Effector memory CD8-positive, alpha-beta T cell (primary cell): ENCODE measurements at regions not wholly inside any gene's neighbourhood (a gene's known extent, or its start where the extent isn't known, plus 50 kb on each side); places are given as distances from the start of the nearest gene placed in this dataset.
"Not testable (repeated sequence)": the region's sequence is repeated elsewhere in the genome, so short reads cannot be mapped to it uniquely, and the experiment has no call there.

Source experiments
- ATAC-seq: fragments of 150-1000 bp; cut with Tn5 transposase; replicated peaks from 2 replicates; pipeline ENCODE4 v1.10.0; 2021; ENCODE audit warnings: mild to moderate bottlenecking, moderate library complexity
- DNase-seq, 3 experiments: peaks; one replicate each; pipeline ENCODE4 v3.0.0; 2021
- H3K27ac Mint-ChIP-seq, 2 donors: one replicate each; pipeline ENCODE4 v1.8.0; 2022; ENCODE audit warnings: mild to moderate bottlenecking in 2 of 2, mixed read lengths in 2 of 2, moderate library complexity in 2 of 2
- H3K27me3 Mint-ChIP-seq, 2 donors: one replicate each; pipeline ENCODE4 v1.8.0; 2022; ENCODE audit warnings: mixed read lengths in 2 of 2
- H3K36me3 Mint-ChIP-seq: one replicate; pipeline ENCODE4 v1.8.0; 2022; ENCODE audit warnings: mild to moderate bottlenecking, moderate library complexity, mixed read lengths; ENCODE audit not compliant: insufficient read depth
- H3K4me1 Mint-ChIP-seq, 2 donors: one replicate each; pipeline ENCODE4 v1.8.0; 2022; ENCODE audit warnings: low read depth in 2 of 2, mixed read lengths in 2 of 2
- H3K4me3 Mint-ChIP-seq, 2 donors: one replicate each; pipeline ENCODE4 v1.8.0; 2022; ENCODE audit warnings: mild to moderate bottlenecking in 2 of 2, mixed read lengths in 2 of 2, moderate library complexity in 2 of 2
- H3K9me3 Mint-ChIP-seq, 2 donors: one replicate each; pipeline ENCODE4 v1.8.0; 2022; ENCODE audit warnings: mixed read lengths in 2 of 2

DNA sequence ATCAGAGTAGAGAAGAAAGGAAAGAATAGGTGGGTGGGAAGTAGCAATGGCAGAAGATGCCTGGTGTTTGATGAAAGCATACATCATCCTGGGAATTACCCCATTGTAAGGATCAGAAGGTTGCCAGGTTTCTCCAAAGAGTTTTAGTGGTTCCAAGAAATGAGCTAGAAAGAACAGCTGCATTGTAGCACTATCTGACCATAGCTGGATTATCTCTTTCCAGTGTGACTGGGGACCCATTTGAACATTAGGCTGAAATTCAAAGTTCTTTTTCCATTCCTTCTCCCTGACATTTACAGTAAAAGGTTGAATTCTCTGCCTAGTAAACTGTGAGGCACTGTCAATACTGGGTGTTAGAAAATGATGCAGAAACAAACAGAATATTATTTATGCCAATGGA, 244.4 kb downstream of the GALC start:
- no peaks in the 10 kb centered on the region for H3K4me1 Mint-ChIP-seq
- DNase-seq, result no peak
- H3K9me3 Mint-ChIP-seq, result no peaks in the 10 kb centered on the region
- H3K36me3 Mint-ChIP-seq, result no peaks in the 10 kb centered on the region
- peaks cover 8 to 9% of the 10 kb centered on the region in 2 donors for H3K27me3 Mint-ChIP-seq
- H3K4me3 Mint-ChIP-seq, result no peak overlapping the region
- ATAC-seq, result no peak
- H3K27ac Mint-ChIP-seq, result no peak overlapping the region

DNA sequence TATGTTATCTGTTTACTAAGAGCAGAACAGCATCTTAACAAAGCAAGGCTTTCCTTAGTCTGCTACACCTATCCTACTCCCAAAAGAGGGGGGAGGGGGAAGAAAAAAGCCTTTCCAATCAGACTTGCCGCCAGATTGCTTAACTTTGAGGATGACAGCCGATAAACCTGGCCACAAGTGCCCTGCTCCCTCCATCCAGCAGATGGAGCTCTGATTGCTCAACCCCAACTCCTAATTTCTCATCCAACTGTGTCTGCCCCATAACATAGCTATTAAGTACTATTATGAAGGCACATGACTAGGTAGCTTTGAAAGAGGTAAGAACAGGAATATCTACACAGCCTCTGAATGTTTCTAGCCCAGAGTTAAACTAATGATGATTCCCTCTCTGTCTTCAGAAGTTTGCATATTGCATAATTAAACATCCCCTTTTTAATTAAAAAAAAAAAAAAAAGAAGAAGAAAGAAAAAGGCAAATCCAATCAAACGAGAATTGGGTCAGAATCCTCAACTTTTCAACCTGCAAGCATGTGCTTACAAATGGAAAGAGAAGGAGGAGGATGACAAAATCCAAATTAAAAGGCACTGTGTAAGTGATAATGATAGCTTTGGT, 247.4 kb downstream of the GALC start:
- Mint-ChIP-seq H3K27ac (no peak overlapping the region), H3K9me3 (peaks cover 0 to 2% of the 10 kb centered on the region in 2 donors), H3K36me3 (no peaks in the 10 kb centered on the region), H3K4me3 (no peak overlapping the region), H3K4me1 (no peaks in the 10 kb centered on the region), H3K27me3 (peaks cover 8 to 10% of the 10 kb centered on the region in 2 donors)
- DNase-seq, result no peak
- ATAC-seq, result no peak

DNA sequence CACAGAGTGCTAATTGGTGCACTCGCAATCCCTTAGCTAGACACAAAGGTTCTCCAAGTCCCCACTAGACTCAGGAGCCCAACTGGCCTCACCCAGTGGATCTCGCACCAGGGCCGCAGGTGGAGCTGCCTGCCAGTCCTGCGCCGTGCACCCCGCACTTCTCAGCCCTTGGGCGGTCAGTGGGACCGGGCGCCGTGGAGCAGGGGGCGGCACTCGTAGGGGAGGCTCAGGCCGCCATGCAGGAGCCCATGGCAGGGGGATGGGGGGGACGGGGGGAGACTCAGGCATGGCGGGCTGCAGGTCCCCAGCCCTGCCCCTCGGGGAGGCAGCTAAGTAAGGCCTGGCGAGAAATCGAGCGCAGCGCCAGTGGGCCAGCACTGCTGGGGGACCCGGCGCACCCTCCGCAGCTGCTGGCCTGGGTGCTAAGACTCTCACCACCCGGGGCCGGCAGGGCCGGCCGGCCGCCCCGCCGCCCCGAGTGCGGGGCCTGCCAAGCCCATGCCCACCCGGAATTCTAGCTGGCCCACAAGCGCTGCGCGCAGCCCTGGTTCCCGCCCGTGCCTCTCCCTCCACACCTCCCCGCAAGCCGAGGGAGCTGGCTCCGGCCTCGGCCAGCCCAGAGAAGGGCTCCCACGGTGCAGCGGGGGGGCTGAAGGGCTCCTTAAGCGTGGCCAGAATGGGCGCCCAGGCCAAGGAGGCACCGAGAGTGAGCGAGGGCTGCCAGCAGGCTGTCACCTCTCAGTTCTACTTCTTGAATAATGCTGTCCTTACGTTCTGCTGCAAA, 258.2 kb downstream of the GALC start:
- ATAC-seq, H3K9me3 Mint-ChIP-seq, DNase-seq, H3K4me1 Mint-ChIP-seq, H3K36me3 Mint-ChIP-seq, H3K4me3 Mint-ChIP-seq, H3K27ac Mint-ChIP-seq: not testable (repeated sequence)
- peaks cover 0 to 17% of the 10 kb centered on the region in 2 donors for H3K27me3 Mint-ChIP-seq

DNA sequence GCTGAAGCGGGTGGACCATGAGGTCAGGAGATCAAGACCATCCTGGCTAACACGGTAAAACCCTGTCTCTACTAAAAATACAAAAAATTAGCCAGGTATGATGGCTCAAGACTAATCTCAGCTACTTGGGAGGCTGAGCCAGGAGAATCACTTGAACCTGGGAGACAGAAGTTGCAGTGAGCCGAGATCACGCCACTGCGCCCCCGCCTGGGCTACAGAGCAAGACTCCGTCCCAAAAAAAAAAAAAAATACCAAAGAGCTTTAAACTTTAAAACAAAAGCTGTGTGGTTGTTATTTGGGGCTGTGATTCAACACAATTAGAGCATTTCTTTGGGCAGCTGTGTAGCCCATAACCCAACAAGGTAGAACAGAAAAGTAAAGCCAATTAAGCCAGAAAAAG, 259.9 kb downstream of the GALC start:
- H3K4me1 Mint-ChIP-seq, H3K4me3 Mint-ChIP-seq, H3K27ac Mint-ChIP-seq, DNase-seq, H3K9me3 Mint-ChIP-seq, ATAC-seq, H3K36me3 Mint-ChIP-seq: not testable (repeated sequence)
- H3K27me3 Mint-ChIP-seq, result peaks cover 0 to 10% of the 10 kb centered on the region in 2 donors

DNA sequence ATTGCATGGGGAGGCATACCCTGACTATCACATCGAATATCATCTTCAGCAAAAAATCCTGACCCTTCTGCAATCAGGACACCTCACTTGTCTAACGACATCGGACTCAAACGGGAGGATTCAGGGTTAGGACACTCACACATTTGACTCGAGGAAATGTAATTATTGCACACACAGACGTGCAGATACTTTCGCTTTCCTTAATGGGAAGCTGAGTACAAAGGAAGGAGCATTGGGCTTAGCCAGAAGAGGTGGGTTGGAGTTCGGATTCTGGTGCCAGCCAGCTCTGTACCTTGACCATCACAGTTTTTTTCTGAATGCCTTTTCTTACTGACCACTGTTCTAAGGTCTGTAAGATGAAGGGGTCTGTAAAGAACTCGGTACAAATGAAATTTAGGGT, 260.4 kb downstream of the GALC start:
- Mint-ChIP-seq H3K36me3 (no peaks in the 10 kb centered on the region), H3K9me3 (no peaks in the 10 kb centered on the region), H3K4me1 (no peaks in the 10 kb centered on the region), H3K27me3 (peaks cover 0 to 10% of the 10 kb centered on the region in 2 donors), H3K4me3 (no peak overlapping the region), H3K27ac (no peak overlapping the region)
- DNase-seq, result no peak
- no peak for ATAC-seq

DNA sequence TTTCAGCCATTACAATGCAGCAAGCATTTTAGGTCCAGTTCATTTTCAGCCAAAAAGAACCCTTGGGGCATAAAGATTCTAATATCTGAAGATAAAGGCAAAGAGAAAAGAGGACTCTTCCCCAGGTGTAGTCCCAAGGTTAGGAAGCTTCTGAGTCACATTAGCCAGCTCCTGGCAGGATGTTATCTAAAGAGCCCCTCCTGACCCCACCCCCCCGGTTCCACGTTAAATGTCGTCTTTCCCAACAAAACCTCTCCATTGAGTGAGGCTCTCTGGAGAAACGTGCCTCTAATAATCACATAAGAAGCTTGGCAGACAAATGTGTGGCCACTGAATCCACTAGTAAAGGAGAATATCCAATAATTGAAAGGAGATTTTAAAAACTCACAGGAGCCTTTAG, 267.7 kb downstream of the GALC start:
- ATAC-seq (no peak), DNase-seq (no peak)
- no peak overlapping the region for H3K27ac Mint-ChIP-seq
- H3K4me3 Mint-ChIP-seq, result no peak overlapping the region
- H3K4me1 Mint-ChIP-seq, result no peaks in the 10 kb centered on the region
- H3K27me3 Mint-ChIP-seq, result peaks cover 10 to 20% of the 10 kb centered on the region in 2 donors
- no peaks in the 10 kb centered on the region for H3K36me3 Mint-ChIP-seq
- H3K9me3 Mint-ChIP-seq, result peaks cover 2 to 8% of the 10 kb centered on the region in 2 donors

DNA sequence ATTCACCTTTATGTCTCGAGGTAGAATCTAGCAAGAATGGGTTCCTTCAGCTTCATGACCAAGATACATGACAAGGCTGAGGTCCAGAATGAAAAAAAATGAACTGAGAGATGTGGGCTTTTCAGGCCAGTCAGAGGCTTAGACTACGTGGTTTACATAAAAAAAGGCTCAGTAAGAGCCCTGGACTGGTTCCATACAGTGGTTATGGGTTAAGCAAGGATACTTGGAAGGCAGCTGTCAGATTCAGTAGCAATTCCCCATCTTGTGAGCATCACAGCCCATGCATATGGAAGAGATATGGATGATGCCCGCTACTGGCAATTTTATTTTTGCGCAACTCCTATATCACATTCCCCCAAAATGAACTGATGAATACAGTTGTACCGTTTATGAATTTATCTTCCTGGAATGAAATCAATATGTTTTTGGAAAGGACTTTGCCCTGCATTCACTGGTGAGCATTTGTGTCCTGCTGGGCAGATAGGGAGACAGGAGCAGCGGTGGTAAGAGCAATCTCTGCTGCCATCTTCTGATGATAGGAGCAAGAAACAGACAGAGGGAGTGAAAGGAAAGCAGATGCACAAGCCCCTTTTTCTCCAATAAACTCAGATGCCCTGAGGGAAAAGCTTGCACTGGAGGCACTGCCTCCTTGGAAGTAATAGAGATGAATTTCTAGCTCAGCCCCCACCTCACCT, 280.4 kb downstream of the GALC start:
- Mint-ChIP-seq H3K27ac (no peak overlapping the region), H3K9me3 (no peaks in the 10 kb centered on the region), H3K27me3 (no peaks in the 10 kb centered on the region), H3K4me1 (no peaks in the 10 kb centered on the region), H3K36me3 (no peaks in the 10 kb centered on the region), H3K4me3 (no peak overlapping the region)
- ATAC-seq, result no peak
- DNase-seq, result no peak

DNA sequence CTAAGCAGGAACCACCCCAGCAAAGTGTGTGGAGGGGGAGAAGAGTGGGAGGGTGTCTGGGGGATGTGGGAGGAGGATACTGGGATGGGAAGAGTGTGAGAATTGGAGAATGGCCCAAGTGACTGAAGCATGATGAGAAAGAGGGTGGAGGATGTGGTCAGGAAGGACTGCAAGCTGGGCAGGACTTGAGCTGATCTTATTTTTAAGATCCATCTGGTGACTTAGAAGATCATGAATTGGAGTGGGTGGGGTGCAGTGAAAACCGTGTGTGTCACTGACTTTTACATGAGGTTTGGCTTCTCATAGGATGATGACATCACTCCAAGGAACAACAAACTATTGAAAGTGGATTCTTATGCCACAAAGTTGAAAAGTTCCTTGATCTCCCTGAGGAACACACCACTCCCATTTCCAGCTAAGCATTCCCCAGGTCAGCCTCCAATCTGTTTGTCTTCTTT, 287.5 kb downstream of the GALC start:
- ATAC-seq (no peak), DNase-seq (no peak)
- Mint-ChIP-seq H3K27me3 (peaks cover 0 to 10% of the 10 kb centered on the region in 2 donors), H3K36me3 (no peaks in the 10 kb centered on the region), H3K9me3 (peaks cover 0 to 10% of the 10 kb centered on the region in 2 donors), H3K27ac (no peak overlapping the region), H3K4me1 (no peaks in the 10 kb centered on the region), H3K4me3 (no peak overlapping the region)

DNA sequence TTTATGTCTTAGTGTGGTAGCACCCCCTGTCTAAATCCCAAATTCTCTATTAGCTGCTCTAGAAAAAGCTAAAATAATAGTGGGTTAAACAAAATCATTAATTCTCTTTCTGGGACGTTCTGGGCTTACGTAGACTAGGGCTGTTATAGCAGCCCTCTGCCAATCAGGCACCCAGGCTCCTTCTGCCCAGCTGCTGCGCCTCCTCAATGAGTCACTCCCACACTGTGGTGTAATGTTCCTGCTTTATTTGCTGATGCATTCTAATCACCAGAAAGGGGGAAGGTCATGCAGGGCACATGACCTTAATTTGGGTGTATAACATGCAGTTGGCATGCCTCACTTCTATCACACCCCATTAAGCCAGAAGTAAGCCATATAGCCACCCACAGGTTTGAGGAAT, 294.5 kb downstream of the GALC start:
- Mint-ChIP-seq H3K4me1 (no peaks in the 10 kb centered on the region), H3K27me3 (no peaks in the 10 kb centered on the region), H3K36me3 (no peaks in the 10 kb centered on the region), H3K4me3 (no peak overlapping the region), H3K9me3 (peaks cover 2 to 10% of the 10 kb centered on the region in 2 donors), H3K27ac (no peak overlapping the region)
- ATAC-seq (no peak), DNase-seq (no peak)

DNA sequence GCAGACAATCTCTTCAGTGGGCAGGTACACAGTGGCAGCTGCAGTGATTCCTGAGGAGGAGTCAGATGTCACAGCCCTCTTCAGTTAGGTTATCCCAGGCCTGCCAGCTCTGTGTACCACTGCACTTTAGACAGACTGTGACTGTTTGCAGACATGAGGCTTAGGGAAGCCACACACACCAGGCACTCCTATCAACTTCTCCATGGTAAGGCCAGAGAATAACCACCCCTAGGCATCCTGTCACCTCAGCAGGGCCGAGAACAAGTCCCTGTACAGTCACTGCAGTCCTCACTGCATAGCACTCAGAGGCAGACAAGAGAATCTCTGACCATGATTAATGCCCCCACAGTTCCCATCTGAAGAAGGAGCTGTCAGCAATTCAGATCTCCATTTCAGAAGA, 296.5 kb downstream of the GALC start:
- Mint-ChIP-seq H3K4me3 (no peak overlapping the region), H3K9me3 (peaks cover 0 to 10% of the 10 kb centered on the region in 2 donors), H3K4me1 (no peaks in the 10 kb centered on the region), H3K27me3 (no peaks in the 10 kb centered on the region), H3K36me3 (no peaks in the 10 kb centered on the region), H3K27ac (no peak overlapping the region)
- DNase-seq (no peak), ATAC-seq (no peak)

DNA sequence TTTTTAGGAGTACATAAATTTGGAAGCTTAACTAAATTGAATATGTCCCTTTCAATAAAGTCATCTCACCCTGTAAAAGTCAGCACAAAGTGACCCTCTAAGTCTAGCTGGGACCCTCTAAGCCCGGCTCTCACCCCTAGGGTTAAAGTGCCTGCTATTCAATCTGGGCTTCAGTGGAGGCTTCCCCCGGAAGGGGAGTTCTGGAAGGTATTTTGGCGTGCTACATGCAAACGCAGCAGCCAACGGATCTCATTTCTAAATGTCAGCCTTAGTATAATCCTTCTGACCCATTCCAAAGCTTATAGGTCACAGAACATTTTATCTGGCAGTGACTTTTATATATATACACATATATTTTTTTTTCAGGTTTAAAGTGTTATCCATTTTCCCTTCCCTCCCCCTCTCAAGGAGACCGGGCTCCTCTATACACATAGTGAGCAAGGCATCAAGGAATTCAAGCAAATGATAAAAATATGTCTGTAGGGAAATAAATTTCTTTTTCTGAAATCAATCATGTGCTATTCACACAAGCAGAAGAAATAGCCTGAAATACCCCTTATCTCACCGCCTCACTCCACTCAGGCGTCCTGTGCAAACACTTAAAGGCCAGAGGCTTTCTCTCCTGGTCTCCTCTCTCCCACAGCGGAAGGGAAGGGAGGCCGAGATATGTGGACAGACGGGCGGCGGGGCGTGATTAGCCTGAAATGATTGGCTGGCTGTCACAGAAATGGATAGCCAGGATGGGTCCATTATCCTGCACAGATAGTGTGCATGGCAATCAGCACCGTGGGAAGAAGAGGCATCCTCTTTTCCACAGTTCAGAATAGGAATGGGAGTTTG, 301.7 kb downstream of the GALC start:
- Mint-ChIP-seq H3K27ac (no peak overlapping the region), H3K9me3 (peaks cover 0 to 10% of the 10 kb centered on the region in 2 donors), H3K27me3 (no peaks in the 10 kb centered on the region), H3K4me1 (no peaks in the 10 kb centered on the region), H3K36me3 (no peaks in the 10 kb centered on the region), H3K4me3 (no peak overlapping the region)
- ATAC-seq (no peak), DNase-seq (no peak)

DNA sequence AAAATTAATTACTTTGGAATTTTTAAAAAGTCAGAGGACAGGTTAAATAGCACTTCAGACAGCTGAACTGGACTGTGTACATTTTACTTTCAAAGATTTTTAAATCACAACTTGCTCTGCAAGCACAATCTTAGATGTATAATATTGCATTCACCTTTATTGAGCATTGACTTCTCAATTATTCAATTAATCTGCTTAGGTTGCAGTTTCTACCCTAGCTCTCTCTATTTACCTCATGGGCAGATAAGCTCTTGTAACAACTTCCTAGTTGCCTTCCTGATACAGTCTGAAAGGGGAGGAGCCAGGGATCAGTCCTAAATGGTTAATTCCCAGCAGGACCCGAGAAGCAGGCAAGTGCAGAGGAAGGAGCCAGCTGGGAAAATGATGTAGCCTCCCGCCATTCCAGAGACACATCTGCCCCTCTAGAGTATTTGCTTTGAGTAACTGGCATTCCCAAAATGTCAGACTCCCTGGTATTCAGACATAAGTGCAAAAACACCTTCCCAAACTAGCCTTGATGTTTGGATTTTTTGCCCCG, 302.8 kb downstream of the GALC start:
- H3K27me3 Mint-ChIP-seq, result no peaks in the 10 kb centered on the region
- peaks cover 0 to 10% of the 10 kb centered on the region in 2 donors for H3K9me3 Mint-ChIP-seq
- ATAC-seq, result no peak
- no peaks in the 10 kb centered on the region for H3K4me1 Mint-ChIP-seq
- H3K4me3 Mint-ChIP-seq, result no peak overlapping the region
- no peak for DNase-seq
- H3K27ac Mint-ChIP-seq, result no peak overlapping the region
- H3K36me3 Mint-ChIP-seq, result no peaks in the 10 kb centered on the region

DNA sequence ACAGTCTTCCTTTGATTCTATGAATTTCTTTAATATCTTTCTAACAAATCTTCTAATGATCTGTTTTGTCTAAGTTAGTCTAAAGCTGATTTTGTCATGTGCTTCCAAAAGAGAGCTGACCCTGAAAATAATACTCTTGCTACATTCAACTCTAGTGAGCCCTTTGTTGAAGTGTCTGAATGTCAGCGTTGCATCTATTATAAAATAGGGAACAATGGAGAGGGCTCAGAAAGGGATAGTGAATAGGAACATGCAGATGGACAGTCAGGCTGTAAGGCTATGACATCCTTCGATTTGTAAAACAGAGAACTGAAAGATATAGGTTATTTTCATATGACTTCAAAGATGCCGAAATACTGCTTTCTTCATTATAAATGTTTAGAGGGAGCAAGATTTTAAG, 304.5 kb downstream of the GALC start:
- Mint-ChIP-seq H3K36me3 (no peaks in the 10 kb centered on the region), H3K4me1 (no peaks in the 10 kb centered on the region), H3K9me3 (no peaks in the 10 kb centered on the region), H3K4me3 (no peak overlapping the region), H3K27me3 (no peaks in the 10 kb centered on the region), H3K27ac (no peak overlapping the region)
- DNase-seq, result no peak
- ATAC-seq, result no peak
